HK-2 (cell line): ENCODE measurements at regions not wholly inside any gene's neighbourhood (a gene's known extent, or its start where the extent isn't known, plus 50 kb on each side); places are given as distances from the start of the nearest gene placed in this dataset.

Experiments used
- DNase-seq: peaks from one replicate; pipeline ENCODE4 v3.0.0-alpha.2; 2018; ENCODE audit not compliant: unreplicated experiment

DNA sequence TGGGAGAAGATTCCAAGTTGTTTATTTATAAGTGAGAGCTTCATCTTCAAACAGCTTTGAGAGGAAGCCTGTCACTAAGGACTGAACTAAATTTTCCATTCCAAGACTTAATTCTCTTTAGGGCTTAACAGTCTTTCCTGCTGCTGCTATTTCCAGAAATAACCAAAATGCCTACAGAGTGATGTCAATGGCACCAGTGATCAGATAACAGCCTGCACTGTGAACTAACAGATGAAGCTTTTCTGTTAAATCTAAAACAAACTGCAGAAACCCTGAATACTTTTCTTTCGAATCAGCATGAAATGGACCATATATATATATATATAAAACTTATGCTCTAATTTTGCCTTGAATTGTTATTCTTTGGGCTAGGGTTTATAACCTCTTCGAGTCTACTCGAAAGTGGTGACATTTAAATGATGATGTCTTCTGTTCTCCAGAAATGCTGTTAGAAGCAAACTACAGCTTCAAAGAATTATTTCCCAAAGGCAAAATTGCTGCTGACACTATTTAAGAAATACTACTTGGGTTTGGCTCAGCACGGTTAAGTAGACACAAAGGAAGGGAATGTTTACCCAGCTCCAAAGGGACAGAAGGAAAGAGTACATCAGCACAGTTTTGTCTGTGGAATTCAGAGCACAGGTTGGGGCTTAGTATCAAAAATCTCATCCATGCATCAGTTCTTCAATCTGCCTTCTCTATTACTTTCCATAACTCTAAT lies 238.5 kb upstream of the LRRN1 start:
- DNase-seq = no peak

DNA sequence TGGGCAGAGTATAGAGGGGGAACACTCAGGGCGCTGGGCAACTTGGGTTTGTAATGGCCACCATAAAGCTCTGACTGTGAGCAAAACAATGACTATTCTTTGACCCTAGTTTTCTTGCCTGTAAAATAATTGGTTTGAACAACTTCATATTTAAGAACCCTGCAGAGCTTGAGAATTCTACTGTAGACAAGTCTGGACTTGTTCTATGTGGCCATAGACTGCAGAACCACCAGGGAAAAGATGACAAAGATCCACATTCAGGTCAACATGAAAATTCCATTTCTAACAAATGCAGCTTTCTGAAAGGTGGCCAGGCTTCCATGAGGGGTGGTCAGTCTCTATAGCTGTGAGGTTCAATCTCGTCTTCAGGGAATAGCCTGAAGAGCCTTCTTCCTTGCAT lies 239.4 kb upstream of the LRRN1 start:
- no peak for DNase-seq

DNA sequence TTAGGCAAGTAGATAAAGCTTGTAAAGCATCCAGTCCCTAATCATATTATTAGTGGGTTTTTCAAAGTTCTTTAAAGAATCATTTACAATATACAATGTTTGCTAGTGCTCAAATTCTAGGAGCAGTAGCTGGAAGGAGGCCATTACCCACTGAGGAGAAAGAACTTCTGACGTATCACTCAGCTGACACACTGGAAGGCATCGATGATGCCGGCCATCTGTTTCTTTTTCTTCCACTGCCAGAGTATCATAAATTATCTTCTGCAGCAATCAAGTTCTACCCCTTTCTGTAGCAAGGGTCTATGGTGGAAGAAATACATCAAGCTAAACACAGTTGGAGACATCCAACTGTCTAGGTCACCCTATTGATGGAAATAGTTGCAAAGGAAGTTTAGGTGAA lies 243.2 kb upstream of the LRRN1 start:
- no peak for DNase-seq

DNA sequence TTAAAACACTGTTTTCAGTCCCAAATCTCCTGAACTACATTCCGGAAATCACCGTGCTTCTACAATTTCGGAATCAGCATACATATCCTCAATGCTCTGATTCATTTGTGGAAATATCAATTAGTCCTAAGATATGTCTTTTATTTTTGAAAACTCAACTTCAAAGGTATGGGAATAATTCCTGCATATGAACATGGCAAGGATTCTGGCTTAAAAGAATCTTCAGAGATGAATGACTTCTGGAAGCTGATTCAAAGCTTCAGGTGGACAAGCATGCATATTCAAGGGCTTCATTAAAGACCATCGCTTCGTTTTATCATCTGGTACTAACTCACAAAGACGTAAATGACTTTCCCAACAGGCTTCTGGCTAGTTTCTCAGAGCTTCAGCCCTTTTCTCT lies 246.0 kb upstream of the LRRN1 start:
- DNase-seq = no peak

DNA sequence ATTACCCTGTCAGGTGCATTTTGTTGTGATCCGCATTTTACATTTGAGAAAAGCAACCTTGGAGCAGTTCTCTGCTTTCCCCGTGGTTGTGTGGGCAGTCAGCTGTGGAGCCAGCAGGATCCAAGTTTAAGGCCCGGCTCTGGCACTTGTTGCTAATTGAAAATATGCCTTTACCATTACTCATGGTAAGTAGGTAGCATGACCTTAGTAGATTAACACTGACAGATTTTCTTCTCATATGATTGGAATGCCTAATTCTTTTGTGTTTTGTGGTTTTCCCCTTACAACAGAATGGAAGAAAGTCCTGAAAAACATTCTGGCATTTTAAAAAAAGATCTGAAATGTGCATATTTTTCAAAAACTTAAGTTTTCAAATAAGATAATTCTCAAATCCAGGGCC lies 246.5 kb upstream of the LRRN1 start:
- DNase-seq = no peak

DNA sequence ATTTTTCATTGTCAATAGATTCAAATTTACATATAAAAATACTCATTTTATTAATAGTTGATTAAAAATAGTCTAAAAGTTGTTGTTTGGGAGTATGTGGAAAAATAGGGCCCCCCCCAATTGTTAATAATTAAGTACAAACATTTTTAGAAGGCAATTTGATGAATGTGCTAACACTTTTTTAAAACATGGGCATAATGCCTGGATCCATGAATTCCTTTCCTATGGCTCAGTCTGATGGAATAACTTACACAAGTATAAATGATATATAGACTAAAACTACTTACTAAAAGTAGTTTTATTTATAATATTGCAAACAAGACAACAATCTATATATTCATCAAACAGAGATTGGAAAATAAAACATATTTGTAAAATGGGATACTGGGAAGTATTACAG lies 247.2 kb upstream of the LRRN1 start:
- no peak for DNase-seq

DNA sequence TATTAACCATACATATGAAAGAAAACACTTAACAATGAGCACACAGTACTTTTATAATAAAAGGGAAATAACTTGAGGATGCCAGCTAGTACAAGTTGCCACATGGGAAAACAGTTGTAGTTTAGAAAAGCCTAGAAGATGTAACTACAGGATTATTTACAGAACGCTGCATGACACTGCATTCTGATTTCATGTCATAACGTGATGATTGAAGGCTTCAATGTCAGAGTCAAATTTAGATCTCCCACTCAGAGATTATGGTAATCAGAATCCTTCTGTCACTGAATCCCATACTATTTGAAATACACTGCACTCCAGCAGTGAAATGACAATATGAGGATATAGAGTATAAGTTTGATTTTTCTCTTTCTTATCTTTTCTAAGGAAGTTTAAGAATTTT lies 253.9 kb upstream of the LRRN1 start:
- no peak for DNase-seq

DNA sequence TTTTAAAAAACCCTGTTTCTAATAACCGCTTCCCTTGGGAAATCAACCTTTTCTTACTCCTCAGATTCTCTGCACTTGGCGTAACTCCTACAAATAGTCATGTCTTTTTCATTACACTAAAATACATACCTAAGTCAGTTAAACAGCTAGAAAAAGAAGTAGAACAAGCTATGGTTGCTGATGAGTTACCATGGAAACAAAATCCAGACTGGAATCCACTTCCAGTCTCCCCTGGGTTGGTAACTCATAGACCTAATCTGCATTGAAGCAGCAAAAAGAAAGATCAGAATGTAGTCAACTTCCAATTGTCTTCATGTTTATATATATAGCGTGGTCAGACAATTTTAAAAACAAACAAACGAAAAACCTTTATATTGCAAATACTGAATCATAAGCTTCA lies 260.8 kb upstream of the LRRN1 start:
- DNase-seq = no peak

DNA sequence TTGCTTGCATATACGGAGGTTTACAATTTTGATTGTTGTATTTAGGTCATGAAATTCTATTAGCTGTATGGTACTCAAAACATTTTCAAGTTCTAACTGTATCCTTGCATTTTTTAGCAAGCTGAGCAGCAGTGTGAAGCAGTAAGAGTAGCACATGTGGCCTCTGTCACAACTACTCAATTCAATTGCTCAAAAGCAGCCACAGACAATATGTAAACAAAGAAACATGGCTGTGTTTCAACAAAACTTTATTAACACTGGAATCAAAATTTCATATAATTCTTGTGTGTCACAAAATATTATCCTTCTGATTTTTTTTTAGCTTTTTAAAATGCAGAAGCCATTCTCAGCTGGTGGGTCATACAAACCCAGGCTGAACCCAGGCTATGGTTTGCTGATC lies 266.7 kb upstream of the LRRN1 start:
- DNase-seq = no peak

DNA sequence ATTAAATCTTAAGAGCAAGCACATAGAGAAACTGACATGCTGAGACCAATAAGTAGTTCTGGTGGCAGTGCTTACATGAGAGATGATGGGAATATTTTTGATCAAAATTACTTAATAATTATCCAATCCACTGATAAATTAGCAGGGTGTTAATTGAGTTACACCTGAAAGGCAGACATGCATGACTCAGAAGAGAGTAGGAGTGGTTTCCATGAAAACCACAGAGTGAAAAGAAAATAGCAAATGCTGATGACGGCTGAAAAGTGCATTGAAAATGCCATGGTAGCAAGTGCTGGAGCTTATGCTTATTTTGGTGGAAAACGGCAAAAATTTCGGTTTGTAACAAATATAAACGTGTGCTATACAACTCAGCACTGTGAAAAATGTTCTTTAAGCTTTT lies 267.8 kb upstream of the LRRN1 start:
- DNase-seq = no peak

DNA sequence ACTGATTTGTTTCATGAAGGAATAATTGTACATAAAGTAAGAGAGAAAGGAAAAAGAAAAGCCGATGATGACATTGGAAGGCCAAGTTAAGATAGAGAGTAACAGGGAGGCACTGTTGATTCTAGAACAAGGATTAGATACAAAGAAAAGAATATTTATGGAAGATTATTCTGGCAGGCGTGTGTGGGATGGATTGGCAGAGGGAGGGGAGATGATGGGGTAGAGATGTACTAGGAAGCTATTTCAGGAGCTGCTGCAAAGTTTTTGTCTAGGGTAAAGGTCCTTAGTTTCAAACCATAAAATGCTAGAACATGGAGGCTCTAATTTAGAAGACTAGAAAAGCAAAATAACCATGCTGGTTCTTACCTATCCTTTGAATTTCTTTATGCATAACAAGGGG lies 280.0 kb upstream of the LRRN1 start:
- DNase-seq = no peak

DNA sequence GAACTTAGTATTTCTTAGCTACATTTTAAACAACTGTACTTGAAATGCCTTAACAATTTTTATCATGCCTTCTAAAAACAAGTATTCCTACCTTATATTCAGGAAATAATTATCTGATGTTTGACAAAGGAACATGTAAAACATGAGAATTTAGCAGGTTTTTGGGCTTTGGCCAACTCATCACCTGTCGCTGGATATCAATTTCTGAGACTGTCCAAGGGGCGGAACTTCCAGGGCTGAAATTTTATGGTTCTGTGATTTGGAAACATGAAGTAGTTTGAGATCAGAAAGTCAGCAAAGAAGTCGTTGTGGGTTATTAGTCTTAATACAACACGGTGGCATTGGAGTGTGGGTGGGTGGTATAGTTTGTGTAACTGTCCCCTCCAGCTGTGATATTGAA lies 282.2 kb upstream of the LRRN1 start:
- DNase-seq = no peak

DNA sequence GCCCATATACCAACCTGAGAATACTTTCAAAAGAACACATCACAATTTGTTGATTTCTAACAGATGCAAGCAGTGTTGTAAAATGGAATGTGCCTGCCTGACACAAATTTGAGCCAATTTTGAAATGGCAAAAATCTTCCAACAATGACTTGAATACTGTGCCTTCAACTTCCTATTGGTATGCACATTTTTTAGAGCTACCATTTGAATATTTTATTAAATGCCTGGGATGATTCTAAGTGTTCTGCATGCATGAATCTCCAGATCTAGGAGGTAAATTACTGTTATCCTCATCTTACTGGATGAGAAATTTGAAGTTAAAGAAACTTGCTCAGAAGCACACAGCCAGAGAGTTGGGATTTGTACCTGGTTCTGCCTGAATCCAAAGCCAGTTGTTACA lies 282.8 kb upstream of the LRRN1 start:
- DNase-seq = no peak

DNA sequence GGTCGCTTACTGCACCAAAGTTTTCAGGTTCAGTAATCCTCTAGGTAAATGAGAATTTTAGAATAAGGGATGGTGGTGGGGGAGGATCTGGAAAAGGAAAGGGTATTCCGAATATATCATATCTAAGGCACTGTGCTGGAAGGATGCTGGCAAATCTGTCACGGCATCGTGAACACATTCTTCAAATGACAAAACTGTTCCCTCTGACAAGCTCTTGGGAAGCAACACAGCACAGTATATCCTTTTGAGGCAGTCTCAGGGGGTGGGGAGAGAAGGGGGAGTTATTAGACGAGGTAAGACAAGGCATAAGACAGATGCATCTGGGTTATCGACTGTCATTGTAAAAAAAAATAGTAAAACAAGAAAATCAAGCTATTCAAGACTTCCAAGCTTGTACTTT lies 289.6 kb upstream of the LRRN1 start:
- no peak for DNase-seq

DNA sequence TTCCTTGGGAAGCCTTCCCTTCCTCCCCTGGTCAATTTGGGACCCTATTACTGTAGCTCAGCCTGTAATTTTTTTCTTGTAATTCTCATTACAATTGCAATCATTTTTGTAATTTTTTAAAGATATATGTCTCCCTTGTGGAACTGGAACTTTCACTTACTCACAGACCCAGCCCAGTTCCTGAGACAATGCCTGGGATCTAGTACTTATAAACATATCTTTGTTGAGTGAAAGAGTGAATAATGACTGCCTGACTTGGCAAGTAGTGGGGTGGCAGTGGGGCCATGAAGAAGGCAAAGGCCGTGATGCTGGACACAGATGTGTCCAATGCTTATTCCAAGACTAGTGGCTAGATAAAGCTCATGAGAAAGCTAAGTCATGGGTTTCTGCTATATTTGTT lies 294.5 kb upstream of the LRRN1 start:
- DNase-seq = no peak

DNA sequence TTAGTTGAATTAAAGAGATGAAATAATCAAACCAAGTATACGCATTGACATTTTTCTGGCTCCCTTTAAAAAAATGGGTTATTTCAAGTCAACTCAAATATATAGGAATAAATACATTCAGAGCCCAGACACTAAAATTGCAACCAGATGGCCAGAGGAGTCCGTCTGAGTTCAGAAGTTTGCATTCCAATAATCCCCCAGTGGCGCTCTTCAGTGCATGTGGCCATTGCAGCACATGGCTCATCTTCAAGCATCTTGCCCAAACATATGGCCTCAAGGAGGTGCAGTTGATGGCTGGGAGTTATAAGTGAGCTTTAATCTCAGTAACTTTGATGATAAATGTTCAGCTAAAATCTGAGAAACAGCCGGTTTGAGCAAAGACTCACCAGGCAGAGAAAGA lies 295.8 kb upstream of the LRRN1 start:
- DNase-seq = no peak

DNA sequence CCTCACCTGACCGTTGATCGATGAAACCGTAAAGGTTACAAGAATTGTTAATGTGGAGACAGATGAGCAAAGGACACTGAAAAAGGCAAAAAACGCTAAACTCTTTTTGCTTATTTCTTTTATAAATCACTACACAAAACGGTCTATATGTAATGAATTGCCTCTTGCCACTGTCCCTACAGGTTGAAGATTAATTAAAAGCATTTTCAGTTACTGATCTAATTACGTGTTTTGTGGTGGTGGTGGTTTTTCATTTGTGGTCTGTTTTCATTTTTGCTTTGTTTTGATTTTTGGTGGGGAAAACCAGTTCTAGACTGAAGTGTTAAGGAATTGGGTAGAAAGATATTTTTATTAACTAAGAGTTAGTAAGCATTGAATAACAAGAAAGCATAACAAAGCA lies 299.2 kb upstream of the LRRN1 start:
- DNase-seq = no peak

DNA sequence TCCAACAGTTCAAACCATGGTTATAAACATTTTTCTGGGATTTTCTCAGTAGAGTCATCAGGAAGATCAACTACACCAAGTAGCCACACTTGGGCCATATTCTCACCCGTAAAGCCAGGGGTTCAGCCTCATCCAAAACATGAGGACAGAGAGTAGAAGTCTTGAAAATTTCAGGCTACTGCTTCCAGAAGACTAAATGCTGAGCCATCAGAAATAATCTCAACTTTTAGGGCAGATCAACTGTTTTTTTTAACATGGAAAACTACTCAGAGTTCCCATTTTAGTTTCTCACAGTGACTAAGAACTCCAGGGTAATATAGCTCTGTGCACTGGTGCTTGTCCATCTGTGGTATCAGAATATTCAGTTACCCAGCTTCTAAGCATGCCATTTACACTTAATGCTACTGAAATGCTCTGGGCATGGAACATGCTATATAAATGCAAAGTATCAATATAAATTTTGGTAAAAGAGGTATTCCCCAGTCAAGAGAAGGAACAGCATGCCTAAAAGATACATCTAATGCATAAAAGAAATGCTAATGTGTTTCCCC lies 300.1 kb upstream of the LRRN1 start:
- DNase-seq = no peak

DNA sequence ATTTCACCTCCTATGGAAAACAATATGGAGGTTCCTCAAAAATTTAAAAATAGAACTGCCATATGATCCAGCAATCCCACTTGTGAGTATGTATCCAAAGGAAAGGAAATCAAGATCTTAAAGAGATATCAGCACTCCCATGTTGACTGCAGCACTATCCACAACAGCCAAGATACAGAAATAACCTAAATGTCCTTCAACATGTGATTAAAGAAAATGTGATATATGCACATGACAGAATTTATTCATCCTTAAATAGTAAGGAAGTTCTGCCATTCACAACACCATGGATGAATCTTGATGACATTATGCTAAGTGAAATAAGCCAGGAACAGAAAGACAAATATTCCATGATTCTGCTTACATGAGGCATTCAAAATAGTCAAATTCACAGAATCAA lies 303.6 kb upstream of the LRRN1 start:
- DNase-seq = no peak

DNA sequence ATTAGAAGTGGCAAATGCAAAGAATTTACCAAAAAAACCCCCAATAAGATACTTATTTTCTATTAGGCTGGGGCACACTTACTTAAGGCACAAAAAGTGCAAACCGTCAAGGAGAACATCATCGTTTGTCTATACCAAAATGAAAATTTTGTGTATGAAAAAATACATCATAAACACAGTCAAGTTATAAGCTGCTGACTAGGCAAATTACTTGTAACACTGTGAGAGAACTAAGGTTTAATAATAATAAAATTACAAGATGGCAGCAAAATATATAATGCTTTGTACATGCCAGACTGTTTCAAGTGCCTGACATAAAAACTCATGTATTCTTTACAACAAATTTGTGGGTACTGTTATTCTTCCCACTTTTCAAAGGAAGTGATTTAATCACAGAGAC lies 297.2 kb upstream of the CRBN start:
- DNase-seq = no peak

DNA sequence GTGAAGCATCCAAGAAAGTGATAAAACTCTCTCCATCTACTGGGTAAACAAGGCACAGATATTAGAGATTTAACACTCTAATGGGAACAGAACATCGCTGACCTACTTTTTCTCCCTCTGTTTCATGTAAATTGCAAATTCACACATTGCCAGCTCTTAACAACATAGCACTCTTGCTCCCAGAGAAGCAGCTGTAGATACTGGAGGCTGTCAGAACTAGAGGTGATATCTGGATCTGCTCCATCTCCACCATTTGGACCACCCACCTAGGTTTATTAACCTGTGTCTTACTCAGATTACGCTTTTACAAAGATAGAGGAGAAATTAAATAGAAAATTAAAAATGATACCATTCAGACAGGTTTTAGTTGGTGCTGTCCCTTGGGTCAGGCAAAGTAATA lies 289.1 kb upstream of the CRBN start:
- DNase-seq = no peak

DNA sequence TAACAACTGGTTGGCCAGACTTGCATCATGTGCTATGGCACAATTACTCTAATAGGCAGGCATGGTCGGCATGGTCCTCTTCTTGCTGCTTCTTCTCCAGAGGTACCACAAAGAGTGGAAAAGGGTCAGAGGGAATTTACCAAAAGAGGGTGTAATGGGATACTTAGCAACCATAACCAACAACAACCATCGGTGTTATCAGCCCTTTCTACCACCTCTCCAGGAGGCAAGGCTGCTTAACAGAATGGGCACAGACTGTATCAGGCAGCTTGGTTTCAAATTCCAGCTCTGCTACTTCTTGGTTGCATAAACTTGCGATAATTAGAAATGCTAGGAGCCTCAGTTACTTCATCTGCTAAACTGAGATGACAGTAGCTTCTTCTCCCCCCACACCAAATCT lies 284.6 kb upstream of the CRBN start:
- DNase-seq = no peak

DNA sequence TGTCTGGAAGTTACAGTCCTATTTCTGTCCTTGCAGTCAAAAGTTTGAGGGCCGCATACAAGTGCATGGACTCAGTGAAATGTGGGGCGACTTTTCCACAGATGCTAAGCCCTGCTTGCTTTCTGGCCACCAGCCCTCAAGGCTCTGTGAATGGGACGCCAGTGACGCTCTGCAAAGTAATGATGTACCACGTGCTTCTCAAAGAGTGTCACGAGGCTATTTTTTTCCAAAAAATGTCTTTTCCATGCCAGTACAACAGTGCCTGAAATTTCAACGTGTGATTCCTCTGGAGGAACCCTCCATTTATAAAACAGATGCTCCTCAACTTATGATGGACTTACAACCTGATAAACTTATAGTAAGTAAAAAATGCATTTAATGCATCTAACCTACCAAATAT lies 281.8 kb upstream of the CRBN start:
- DNase-seq = no peak

DNA sequence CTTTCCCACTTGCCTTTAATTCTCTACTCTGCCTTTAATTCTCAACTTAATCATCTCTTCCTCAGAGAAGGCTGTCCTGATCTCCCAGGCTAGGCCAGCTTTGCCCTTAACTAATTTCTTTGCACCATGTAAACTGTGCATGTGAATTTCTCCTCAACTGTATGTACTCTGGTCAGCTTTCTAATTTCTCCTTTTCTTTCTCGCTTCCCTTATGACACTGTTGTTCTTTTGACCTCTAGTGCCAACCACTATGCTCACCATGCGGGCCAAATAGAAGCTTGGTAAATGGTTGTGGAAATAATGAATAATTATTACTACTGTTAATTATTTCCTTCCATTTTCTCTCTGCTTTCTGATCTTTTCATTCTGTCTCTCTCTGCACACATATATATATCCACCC lies 269.0 kb upstream of the CRBN start:
- DNase-seq = no peak
